Spleen (tissue), 7 donors: ENCODE measurements at regions not wholly inside any gene's neighbourhood (a gene's known extent, or its start where the extent isn't known, plus 50 kb on each side); places are given as distances from the start of the nearest gene placed in this dataset.

Experiments
- POLR2AphosphoS5 ChIP-seq, 3 donors: sonication (generic); formaldehyde crosslinking; IDR thresholded peaks; one replicate each; pipeline ENCODE4 v1.5.1; 2017; ENCODE audit warnings: antibody characterized with exemption in 3 of 3
- TF ChIP-seq, protein P1 (sequence below), 11 experiments: fragments of 200-600 bp in 7 of 11; fragments of 450-650 bp in 4 of 11; sonication (generic) in 4 of 11; IDR thresholded peaks in 8 of 11; conservative IDR thresholded peaks in 3 of 11; 1 replicate in 7 of 11; 2 replicates in 4 of 11; pipeline versions ENCODE4 v1.4.0 to v1.8.0; 2016 to 2021; ENCODE audit warnings: antibody characterized with exemption in 11 of 11, inconsistent platforms in 4 of 11, mild to moderate bottlenecking in 1 of 11
- donor health status: DM: no; HTN: no; CAD: no; lungs with moderate emphysema.
- donor health status: DM: no; HTN: no; CAD: no.
- donor health status: DM: no; HTN: no; CAD: no.

- TF ChIP-seq, protein P1, sequence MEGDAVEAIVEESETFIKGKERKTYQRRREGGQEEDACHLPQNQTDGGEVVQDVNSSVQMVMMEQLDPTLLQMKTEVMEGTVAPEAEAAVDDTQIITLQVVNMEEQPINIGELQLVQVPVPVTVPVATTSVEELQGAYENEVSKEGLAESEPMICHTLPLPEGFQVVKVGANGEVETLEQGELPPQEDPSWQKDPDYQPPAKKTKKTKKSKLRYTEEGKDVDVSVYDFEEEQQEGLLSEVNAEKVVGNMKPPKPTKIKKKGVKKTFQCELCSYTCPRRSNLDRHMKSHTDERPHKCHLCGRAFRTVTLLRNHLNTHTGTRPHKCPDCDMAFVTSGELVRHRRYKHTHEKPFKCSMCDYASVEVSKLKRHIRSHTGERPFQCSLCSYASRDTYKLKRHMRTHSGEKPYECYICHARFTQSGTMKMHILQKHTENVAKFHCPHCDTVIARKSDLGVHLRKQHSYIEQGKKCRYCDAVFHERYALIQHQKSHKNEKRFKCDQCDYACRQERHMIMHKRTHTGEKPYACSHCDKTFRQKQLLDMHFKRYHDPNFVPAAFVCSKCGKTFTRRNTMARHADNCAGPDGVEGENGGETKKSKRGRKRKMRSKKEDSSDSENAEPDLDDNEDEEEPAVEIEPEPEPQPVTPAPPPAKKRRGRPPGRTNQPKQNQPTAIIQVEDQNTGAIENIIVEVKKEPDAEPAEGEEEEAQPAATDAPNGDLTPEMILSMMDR (IDR thresholded peaks at IDR 0.05 in 8 of 11, conservative IDR thresholded peaks at IDR 0.05 in 3 of 11): no peak
- TF ChIP-seq POLR2AphosphoS5 (IDR thresholded peaks at IDR 0.05): no peak
Measured at GRCh38 chr2:128967646-128968045, 649.0 kb upstream of the HS6ST1 start.
